SK-N-SH (cell line): ENCODE measurements at regions not wholly inside any gene's neighbourhood (a gene's known extent, or its start where the extent isn't known, plus 50 kb on each side); places are given as distances from the start of the nearest gene placed in this dataset.
"Not testable (repeated sequence)": the region's sequence is repeated elsewhere in the genome, so short reads cannot be mapped to it uniquely, and the experiment has no call there.

Experiments used
- CTCF ChIA-PET: fragments of 300-600, 350-600 bp; formaldehyde crosslinking; extraction: SDS; loops from one replicate; lab custom pipeline; 2021; lab: Yijun Ruan, JAX
- POLR2A ChIA-PET: fragments of 350-600 bp; sonication (Branson Sonifier 250); formaldehyde crosslinking; extraction: SDS; loops from one replicate; lab custom pipeline; 2020; ENCODE audit warnings: antibody characterized with exemption, inconsistent platforms; lab: Yijun Ruan, JAX
- DNase-seq: peaks from one replicate; pipeline ENCODE4 v3.0.0; 2012
- H2AFZ ChIP-seq: fragments of 200-600 bp; sonication (generic); 2 replicates; pipeline ENCODE4 v1.8.1; 2016; ENCODE audit warnings: antibody characterized with exemption, mild to moderate bottlenecking, low read depth
- H3F3A ChIP-seq: fragments of 200-600 bp; sonication (generic); replicated peaks from 2 replicates; pipeline ENCODE3; 2016; ENCODE audit warnings: antibody characterized with exemption, mild to moderate bottlenecking; ENCODE audit not compliant: insufficient read depth
- H3K27ac ChIP-seq, 2 experiments: fragments of 200-500 bp in 1 of 2; fragments of 200-600 bp in 1 of 2; sonication (Bioruptor generic) in 1 of 2; sonication (generic), shearing (Covaris generic) in 1 of 2; 2 replicates each; pipeline versions ENCODE4 v1.5.1 to v1.6.1; 2014 to 2016; ENCODE audit warnings: low read depth in 2 of 2, inconsistent platforms in 1 of 2, low read length in 1 of 2, mild to moderate bottlenecking in 1 of 2, mixed read lengths in 1 of 2
- H3K27me3 ChIP-seq: fragments of 200-600 bp; sonication (generic), shearing (Covaris generic); 2 replicates; pipeline ENCODE4 v1.6.1; 2016; ENCODE audit warnings: mixed run types; ENCODE audit not compliant: insufficient read depth
- H3K36me3 ChIP-seq, 2 experiments: fragments of 200-500 bp in 1 of 2; fragments of 200-600 bp in 1 of 2; sonication (Bioruptor generic) in 1 of 2; sonication (generic) in 1 of 2; replicated peaks in 1 of 2; 2 replicates each; pipeline versions ENCODE3 to v1.5.1; 2014 to 2016; ENCODE audit warnings: low read length in 1 of 2, mild to moderate bottlenecking in 1 of 2; ENCODE audit not compliant: insufficient read depth in 2 of 2, control insufficient read depth in 1 of 2
- H3K4me1 ChIP-seq, 2 experiments: fragments of 200-500 bp in 1 of 2; fragments of 200-600 bp in 1 of 2; sonication (Bioruptor generic) in 1 of 2; sonication (generic), shearing (Covaris generic) in 1 of 2; 2 replicates each; pipeline versions ENCODE4 v1.5.1 to v1.6.1; 2014 to 2016; ENCODE audit warnings: low read depth in 1 of 2, low read length in 1 of 2, mixed run types in 1 of 2; ENCODE audit not compliant: insufficient read depth in 2 of 2, control insufficient read depth in 1 of 2
- H3K4me2 ChIP-seq: fragments of 200-600 bp; sonication (generic), shearing (Covaris generic); 2 replicates; pipeline ENCODE4 v1.6.1; 2017; ENCODE audit warnings: mixed run types
- H3K4me3 ChIP-seq, 2 experiments: fragments of 200-500 bp in 1 of 2; fragments of 200-600 bp in 1 of 2; sonication (Bioruptor generic) in 1 of 2; sonication (generic), shearing (Covaris generic) in 1 of 2; 2 replicates each; pipeline versions ENCODE4 v1.5.1 to v1.8.1; 2014 to 2016; ENCODE audit warnings: low read depth in 2 of 2, inconsistent platforms in 1 of 2, low read length in 1 of 2, mild to moderate bottlenecking in 1 of 2, mixed read lengths in 1 of 2, moderate library complexity in 1 of 2
- H3K79me2 ChIP-seq: fragments of 200-600 bp; sonication (generic); 2 replicates; pipeline ENCODE4 v1.8.1; 2017; ENCODE audit warnings: mild to moderate bottlenecking; ENCODE audit not compliant: insufficient read depth
- H3K9ac ChIP-seq: fragments of 200-600 bp; sonication (generic); 2 replicates; pipeline ENCODE4 v1.6.1; 2017; ENCODE audit warnings: mixed run types
- H3K9me2 ChIP-seq: fragments of 200-600 bp; sonication (generic); 2 replicates; pipeline ENCODE4 v1.6.1; 2017; ENCODE audit warnings: mixed run types
- H3K9me3 ChIP-seq: fragments of 200-600 bp; sonication (generic); 2 replicates; pipeline ENCODE4 v1.6.1; 2017; ENCODE audit warnings: mixed run types, mild to moderate bottlenecking, moderate library complexity
- H4K20me1 ChIP-seq: fragments of 200-600 bp; sonication (generic); 2 replicates; pipeline ENCODE4 v1.6.1; 2017; ENCODE audit warnings: mild to moderate bottlenecking, mixed run types; ENCODE audit not compliant: insufficient read depth
- CHD2 ChIP-seq: fragments of 150-350 bp; IDR thresholded peaks from 2 replicates; pipeline ENCODE4 v1.6.1; 2018; ENCODE audit warnings: low read length; ENCODE audit not compliant: partially characterized antibody
- EZH2phosphoT487 ChIP-seq: fragments of 200-600 bp; sonication (generic); IDR thresholded peaks from 2 replicates; pipeline ENCODE4 v1.6.1; 2017; ENCODE audit warnings: low read depth, mixed run types, mild to moderate bottlenecking, antibody characterized with exemption, moderate library complexity, borderline replicate concordance
- FOXM1 ChIP-seq: IDR thresholded peaks from 2 replicates; pipeline ENCODE4 v1.4.0; 2012; ENCODE audit warnings: low read depth, mild to moderate bottlenecking
- IRF3 ChIP-seq: fragments of 150-350 bp; IDR thresholded peaks from 2 replicates; pipeline ENCODE4 v1.6.1; 2016; ENCODE audit warnings: mild to moderate bottlenecking, low read depth, low read length
- MXI1 ChIP-seq: IDR thresholded peaks from 2 replicates; pipeline ENCODE4 v1.6.1; 2012; ENCODE audit warnings: mild to moderate bottlenecking, low read depth, low read length, improper control_type of control experiment
- SMC3 ChIP-seq: IDR thresholded peaks from 2 replicates; pipeline ENCODE4 v1.6.1; 2012; ENCODE audit warnings: low read depth, low read length, improper control_type of control experiment
- TEAD4 ChIP-seq: IDR thresholded peaks from 2 replicates; pipeline ENCODE4 v1.4.0; 2012; ENCODE audit warnings: mild to moderate bottlenecking, borderline replicate concordance; ENCODE audit not compliant: insufficient read depth
- USF2 ChIP-seq: fragments of 150-350 bp; IDR thresholded peaks from 2 replicates; pipeline ENCODE4 v1.6.1; 2017; ENCODE audit warnings: antibody characterized with exemption, low read length, low read depth, borderline replicate concordance
- WGBS: methylation state at CpG from one replicate; pipeline ENCODE4 v1.1.6; 2017; ENCODE audit warnings: low lambda C conversion rate; 5-methylcytosine and 5-hydroxymethylcytosine counted together

- TF ChIP-seq USF2 (no peak), TEAD4 (no peak), CHD2 (peak; percentile 17), FOXM1 (no peak), IRF3 (no peak), SMC3 (peak; percentile 90), MXI1 (no peak)
Measured at GRCh38 chr7:131040467-131040932, 287.2 kb upstream of the MKLN1 start (continued).

- H4K20me1 ChIP-seq, DNase-seq, H3K9me2 ChIP-seq, H3K9ac ChIP-seq, H3K4me3 ChIP-seq, POLR2A ChIA-PET, H3K9me3 ChIP-seq, H3K4me2 ChIP-seq, H2AFZ ChIP-seq, H3K27me3 ChIP-seq: not testable (repeated sequence)
- H3K27ac ChIP-seq = peak overlapping the region in 1 of 2 experiments; percentile 0; a peak in 1 of 4 replicates
- 97% methylated on average over 17 of the region's 17 CpGs for WGBS
- H3K36me3 ChIP-seq = peaks cover 0 to 11% of the 10 kb centered on the region in 2 experiments
- peaks cover 45% of the 10 kb centered on the region for H3K79me2 ChIP-seq
- H3K4me1 ChIP-seq = peaks cover 4 to 16% of the 10 kb centered on the region in 2 experiments; a peak in 3 of 4 replicates
- peaks cover 28% of the 10 kb centered on the region for H3F3A ChIP-seq
- CTCF ChIA-PET = interaction anchor here (0.6 to 7.7 kb wide), 71 partner anchors 8 to 929 kb away, joined by 3 to 186 read pairs (median 5); no protein-coding TSS in a partner anchor
Measured at GRCh38 chr7:131041012-131041695, 286.5 kb upstream of the MKLN1 start.

GRCh38 chr7:131042269-131043160 is 285.2 kb upstream of the MKLN1 start:
- no peaks in the 10 kb centered on the region for H3K9me3 ChIP-seq
- TF ChIP-seq EZH2phosphoT487 = no peak
- H4K20me1 ChIP-seq = no peaks in the 10 kb centered on the region
- POLR2A ChIA-PET = interaction anchor here (0.6 kb wide), 1 partner anchor 116 kb away, joined by 3 read pairs; no protein-coding TSS in a partner anchor
- DNase-seq = no peak
- CTCF ChIA-PET = interaction anchor here (0.7 to 7.7 kb wide), 13 partner anchors 10 to 260 kb away, joined by 3 to 182 read pairs (median 5); no protein-coding TSS in a partner anchor
- no peak overlapping the region for H3K27ac ChIP-seq
- H3K4me1 ChIP-seq = peaks cover 4 to 16% of the 10 kb centered on the region in 2 experiments; a peak in 3 of 4 replicates
- peaks cover 26% of the 10 kb centered on the region for H3F3A ChIP-seq
- no peak overlapping the region for H2AFZ ChIP-seq
- H3K79me2 ChIP-seq = peaks cover 45% of the 10 kb centered on the region
- H3K27me3 ChIP-seq = no peaks in the 10 kb centered on the region
- no peak overlapping the region for H3K4me3 ChIP-seq
- no peak overlapping the region for H3K4me2 ChIP-seq
- no peak overlapping the region for H3K9ac ChIP-seq
- H3K9me2 ChIP-seq = no peaks in the 10 kb centered on the region
- H3K36me3 ChIP-seq = peaks cover 0 to 15% of the 10 kb centered on the region in 2 experiments
- WGBS = 86% methylated on average over 7 of the region's 7 CpGs
